Left renal cortex interstitium (tissue), 4 donors: ENCODE measurements at regions not wholly inside any gene's neighbourhood (a gene's known extent, or its start where the extent isn't known, plus 50 kb on each side); places are given as distances from the start of the nearest gene placed in this dataset.

ENCODE experiments used
- DNase-seq, 4 donors: peaks; one replicate each; pipeline ENCODE4 v3.0.0-alpha.2; 2013; ENCODE audit warnings: low read depth in 4 of 4, low spot score in 2 of 4, missing footprints in 1 of 4

DNA sequence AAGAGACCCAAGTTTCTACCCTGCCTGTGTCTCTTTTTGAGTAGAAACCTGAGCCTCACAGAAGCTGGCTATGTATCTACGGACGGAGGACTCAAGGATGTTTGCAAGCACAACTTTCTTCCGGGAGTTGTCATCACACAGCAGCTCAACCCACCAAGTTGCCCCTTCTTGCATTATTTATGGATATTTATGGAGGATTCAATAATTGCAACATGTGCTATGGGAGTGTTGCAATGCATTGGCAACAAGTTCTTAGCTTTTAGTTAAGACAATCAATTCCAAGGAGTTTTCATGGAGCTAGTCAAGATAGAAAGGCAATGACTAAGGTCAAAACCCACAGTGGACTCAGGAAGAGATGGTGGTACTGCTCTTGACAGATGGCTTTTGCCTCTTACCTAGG is 336.9 kb downstream of the ENC1 start:
- DNase-seq, result no peak

DNA sequence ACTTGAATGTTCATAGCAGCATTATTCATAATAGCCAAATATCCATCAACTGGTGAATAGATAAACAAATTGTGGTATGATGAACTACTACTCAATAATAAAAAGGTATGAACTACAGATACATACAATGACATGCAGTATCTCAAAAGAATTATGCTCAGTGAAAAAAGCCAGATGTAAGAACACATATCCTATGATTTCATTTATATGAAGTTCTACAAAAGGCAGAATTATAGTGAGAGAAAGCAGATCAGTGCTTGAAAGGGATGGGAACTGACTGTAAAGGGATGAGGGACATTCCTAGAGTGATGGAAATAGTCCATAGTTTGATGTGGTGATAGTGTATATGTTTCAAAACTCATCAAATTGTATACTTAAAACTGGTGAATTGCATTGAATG is 339.0 kb downstream of the ENC1 start:
- no peak for DNase-seq

DNA sequence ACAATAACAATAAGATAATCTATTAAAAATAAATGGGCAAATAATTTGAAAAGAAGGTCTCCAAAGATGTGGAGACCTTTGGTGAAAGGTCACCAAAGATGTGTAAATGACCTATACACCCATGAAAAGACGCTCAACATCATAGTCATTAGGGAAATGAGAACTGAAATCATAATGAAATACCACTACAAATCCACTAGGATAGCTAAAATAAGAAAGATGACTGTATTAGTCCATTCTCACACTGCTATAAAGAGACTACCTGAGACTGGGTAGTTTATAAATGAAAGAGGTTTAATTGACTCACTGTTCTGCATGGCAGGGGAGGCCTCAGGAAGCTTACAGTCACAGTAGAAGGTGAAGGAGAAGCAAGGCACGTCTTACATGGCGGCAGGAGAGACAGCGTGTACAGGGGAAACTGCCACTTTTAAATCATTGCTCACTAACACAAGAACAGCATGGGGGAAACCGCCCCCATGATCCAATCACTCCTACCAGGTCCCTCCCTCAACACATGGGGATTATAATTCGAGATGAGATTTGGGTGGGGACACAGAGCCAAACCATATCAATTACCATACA is 339.6 kb downstream of the ENC1 start:
- DNase-seq, result no peak

DNA sequence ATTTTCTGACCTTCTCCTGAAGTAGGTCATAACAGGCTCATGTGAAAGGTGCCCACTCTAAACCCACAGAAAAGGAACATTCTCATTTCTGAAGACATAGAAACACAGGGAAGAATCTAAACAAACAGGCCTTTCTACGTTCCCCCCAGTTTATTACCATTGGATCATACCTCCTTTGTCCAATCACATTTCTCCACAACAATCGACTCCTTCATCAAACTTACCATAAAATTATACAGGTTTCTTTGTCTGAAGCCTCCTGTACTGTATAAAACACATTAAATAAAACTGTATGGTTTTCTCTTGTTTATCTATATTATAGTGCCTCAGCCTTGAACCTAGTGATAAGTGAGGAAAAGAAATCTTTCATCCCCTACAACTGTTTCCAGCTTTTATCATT is 340.7 kb downstream of the ENC1 start:
- no peak for DNase-seq

DNA sequence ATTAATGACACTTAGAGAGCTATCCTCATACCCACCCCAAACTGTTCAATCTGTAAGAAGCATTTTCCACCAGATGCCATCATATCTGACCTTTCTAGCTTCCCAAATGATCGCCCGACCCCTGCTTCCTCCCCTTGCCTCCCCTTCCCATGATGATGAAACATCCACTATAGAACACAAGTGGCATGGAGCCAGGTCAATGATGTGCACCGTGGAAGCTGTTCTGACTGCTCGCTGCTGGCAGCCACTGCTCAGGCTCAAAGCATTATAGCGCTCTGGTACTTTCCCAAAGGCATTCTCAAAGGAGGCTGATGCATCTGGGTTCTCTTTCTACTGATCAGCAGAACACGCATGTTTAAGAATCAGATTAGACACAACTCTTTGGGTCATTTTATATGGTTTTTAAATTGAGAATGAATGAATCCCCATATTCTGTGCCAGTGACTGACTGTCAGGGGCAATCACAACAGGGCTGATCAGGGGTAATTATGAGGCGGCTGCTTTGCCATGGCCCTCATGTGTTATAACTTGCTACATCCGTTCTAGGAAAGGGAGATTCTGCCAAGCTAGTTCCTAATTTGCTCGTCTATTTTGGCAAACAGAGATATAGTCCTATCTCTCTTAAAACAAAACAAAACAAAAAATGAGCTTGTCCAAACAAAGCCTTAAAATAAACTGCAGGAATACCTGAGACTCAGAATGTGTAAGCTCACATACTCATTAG is 343.7 kb downstream of the ENC1 start:
- DNase-seq, result no peak

DNA sequence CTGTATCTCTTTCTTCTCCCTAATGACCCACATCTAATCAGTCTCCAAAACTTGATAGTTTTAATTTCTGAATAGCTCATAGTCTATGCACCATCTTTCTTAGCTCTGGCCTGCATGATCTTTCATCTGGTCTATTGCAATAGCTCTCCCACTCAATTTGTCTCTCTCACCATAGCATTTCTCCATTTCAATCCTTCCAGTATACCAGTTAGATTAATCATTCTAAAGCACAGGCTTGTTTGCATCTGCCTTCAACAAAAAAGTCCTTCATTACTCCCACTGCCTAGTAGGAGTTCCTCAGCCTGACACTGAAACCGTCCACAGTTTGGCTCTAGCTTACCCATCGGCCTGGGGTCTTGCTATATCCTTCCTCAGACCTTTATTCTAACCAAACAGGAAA is 344.9 kb downstream of the ENC1 start:
- DNase-seq, result no peak

DNA sequence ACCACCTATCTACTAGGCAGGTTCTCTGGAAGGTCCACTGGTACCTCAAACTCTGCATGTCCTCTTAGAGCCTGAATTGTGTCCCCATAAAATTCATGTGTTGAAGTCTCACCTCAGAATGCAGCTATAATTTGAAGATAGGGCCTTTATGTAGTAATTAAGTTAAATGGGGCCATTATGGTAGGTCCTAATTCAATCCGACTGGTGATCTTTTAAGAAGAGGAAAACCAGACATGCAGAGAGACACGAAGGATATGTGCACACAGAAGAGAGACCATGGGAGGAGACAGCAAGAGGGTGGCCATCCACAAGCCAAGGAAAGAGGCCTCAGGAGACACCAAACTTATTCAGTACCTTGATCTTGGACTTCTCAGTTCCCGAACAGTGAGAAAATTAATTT is 345.4 kb downstream of the ENC1 start:
- DNase-seq, result no peak

DNA sequence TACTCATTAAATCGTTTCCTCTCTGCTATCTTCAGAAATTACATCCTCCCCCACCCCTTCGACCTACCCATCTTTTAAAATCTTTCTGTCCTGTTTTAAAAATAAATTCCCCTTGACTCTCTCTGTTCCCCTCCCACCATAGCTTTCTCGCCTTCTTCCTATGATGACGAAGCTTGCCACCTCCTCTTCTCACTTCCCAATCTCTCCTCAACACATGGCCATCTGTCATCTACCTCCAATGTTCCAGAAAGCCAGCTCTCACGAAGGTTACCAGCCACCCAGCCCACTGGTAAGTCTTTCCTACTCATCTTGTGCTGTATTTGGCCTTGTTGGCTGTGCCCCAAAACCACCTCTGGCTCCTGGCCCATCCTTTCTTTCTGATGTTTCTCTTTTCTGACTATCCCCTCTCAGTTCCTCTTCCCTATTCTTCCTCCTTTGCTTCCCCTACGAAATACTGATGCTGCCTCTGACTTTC is 346.3 kb downstream of the ENC1 start:
- no peak for DNase-seq

DNA sequence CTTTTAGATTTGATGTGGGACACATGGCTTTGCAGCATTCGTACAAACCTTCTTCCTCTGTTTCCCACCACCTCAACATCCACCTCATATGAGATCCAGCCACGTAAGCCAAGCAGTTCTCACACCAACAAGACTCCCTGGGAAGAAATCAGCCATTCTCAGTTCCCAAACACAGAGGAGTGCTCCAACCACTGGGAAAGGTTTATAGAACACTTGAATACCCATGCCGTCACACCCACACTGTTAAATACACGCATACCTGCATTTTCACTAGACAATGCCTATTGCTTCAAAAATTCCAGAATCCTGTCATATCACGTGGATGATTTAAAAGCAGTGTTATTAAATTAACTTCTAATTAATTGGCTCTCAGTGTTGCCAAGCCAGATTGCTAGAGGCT is 347.3 kb downstream of the ENC1 start:
- DNase-seq, result no peak

DNA sequence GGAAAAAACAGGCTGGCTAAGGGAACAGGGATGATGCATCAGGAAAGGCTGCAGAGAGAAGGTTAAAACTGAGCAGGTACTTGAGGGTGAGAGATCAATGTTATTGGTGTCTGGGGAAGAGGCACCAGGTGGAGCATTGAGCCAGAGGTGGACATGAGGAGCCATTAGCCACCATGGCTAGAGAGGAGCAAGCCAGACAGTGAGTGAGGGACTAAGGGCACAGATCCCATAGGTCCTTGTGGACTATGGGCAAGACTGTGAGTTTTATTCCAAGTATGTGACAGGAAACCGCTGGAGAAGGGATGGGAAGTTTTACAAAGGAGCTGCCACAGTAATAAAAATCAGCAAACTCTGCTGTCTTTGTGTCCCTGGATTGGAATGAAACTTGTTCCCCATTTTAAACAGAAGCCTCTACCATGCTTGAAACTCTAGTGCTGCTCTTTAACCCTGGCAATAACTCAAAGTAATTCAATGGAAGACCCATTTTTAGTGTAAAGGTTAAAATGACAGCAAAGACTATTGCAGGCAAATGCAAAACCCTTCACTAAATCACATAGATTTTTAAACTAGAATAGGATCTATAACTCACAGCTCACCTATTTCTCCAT is 349.8 kb downstream of the ENC1 start:
- DNase-seq, result no peak

DNA sequence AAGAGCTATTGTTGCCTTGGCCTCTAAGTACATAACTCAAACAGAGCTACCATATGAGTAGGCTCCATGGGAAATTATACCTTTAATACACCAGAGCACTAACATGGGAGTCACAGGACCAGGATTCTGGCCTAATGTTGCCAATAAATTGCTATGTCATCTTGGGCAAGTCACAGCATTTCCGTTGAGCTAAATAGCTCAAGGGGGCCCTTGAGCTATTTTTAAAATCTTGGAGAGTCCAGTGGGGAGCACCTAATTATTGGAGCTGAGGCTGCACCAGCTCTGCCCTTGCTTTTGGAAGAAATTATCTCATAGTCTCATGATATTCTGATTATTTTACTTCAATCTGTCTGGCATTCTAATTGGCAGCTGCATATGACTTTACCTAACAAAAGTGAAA is 350.8 kb downstream of the ENC1 start:
- DNase-seq, result no peak

DNA sequence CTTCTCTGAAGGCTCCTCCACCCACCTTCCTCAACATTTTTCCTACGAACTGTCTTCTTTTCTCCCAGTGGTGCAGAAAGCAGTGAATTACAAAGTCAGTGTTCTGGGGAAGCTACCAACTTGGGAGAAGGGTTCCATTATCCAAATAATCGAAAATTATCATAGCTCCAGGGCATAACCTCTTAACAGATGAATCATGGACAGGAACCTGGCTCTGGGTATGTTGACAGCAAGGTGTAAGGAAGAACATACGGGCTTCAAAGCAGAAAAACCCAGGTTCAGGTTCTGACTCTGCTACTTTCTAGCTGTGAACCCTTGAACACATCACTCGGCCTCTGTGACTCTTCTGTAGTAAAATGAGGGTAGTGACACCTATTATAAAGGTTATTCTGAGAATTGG is 351.3 kb downstream of the ENC1 start:
- DNase-seq, result no peak

DNA sequence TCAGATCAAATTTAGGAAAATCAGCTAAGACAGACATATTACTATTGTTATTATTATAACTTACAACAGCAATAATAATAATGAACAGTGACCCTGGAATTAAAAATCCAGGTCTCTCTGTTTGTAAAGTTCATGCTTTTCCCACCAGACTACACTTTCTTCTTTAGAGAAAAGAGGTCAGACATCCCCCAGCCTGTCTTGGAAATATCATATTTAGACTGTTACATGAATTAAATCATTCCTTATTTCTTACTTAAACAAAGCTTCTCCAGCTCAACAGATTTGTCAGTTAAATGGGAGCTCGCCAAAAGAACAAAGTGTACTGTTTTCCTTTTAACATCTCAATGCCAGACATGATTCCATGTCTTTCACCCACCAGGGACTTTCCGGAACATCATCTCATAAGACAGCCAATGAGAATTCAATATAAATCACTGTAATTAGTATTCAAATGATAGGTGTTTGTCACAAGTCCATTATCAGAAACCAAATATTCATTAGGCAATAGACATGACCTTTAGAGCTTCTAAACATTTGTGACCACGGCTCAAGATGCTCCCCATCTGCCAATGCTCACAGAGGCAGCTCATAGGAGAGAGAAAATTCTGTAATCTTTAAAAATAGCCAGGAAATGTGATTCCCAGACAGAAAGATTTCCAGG is 351.9 kb downstream of the ENC1 start:
- DNase-seq, result no peak

DNA sequence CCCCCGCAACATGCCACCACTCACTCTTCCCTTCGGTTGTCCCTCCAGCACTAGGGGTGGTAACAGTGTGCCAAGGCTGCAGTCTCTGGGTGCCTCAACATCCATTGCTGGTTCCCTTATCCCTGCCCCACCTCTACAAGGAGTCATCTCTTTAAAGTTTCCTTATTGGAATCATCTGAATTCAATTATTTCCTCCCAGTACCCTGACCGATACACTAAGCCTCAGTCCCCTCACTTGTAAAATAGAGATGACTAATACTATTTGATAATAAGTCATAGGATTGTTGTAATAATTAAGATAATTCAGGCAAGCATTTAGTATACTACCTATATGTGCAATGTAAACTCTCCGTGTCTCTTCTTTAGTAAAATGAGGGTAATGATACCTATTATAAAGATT is 352.5 kb downstream of the ENC1 start:
- DNase-seq, result no peak

DNA sequence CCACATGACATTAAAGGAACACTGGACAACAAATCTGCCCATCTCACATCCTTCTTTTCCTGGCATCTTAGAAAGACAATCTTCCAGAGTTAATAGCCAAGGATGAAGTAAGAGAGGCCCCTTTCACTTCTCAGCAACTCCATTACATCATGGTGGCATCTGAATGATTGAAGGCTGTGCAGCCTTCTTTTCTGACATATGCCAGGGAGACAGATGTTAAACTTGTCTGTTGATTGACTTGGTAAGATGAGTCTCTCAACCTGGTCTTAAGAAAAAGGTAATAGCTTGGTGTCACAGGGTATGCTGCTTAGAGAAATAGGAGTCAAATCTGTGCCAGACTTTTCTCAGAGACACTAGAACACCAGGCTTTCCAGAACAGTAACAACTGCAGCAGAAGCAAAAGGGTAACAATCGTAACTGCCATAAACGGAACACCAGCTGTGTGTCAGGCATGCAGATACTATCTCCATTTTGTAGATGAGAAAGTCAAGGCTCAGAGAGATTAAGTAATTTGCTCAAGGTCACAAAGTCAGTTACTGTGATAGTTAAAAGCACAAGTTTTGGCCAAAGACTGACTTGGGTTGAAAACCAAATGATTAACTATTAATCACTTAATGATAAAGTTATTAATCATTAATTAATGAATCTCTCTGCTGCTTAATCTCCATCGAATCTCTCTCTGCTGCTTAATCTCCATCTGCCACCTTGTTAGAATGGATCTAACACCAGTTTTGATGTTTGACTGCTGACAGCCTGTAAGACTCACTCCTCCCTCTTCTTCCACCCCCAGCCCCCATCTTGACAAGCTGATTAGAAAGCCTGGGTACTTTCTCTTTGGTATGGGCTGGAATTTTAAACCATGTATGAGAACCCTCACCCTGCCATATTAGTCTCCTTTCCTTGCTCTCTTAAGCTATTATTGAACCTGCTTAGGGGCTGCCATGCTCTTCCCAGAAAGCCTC is 353.5 kb downstream of the ENC1 start:
- DNase-seq, result no peak

DNA sequence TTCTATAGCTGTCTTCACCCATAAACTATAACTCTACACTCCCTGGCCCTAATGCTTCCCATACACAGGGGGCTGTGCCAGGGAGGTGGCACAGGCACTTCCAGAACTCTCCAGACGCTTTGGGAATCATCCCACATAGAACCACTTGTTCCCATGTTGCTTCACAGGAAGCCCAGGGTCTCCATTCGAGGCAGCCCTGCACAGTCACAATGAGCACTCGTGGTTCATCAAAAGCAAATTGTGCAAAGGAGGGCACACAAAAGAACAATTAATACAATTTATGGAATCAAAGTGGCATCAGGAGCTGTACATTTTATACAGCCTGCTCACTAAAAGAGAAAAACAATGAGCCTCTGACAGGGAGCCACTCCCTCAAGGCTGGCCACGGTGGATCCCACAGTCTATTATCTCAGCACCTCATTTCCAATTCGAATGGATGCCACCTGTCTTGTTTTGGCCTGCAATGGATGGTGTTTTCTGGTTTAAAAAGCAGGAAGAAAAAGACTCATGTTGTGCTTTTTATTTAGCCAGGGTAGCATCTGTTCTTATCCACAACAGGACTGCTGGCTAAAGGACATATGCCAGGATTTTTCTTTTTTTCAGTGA is 354.8 kb downstream of the ENC1 start:
- DNase-seq, result no peak

DNA sequence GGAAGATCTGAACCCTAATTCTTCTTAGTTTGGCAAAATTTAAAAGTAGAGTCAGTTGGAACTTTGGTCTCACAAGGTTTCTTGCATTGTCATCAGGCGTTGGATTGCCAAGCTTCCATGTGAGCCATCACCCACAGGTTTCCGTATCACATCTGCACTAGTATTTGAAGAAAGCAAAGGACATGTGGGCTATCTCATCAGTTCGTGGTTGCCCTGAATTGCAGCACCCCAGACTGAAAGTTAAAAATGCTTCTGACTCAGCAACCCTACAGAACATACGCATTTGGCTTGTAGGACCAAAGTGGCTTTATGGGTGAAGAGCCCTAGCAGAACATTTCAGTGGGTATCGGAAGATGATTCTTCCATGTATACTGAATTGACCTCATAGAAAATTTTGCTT is 358.0 kb downstream of the ENC1 start:
- no peak for DNase-seq

DNA sequence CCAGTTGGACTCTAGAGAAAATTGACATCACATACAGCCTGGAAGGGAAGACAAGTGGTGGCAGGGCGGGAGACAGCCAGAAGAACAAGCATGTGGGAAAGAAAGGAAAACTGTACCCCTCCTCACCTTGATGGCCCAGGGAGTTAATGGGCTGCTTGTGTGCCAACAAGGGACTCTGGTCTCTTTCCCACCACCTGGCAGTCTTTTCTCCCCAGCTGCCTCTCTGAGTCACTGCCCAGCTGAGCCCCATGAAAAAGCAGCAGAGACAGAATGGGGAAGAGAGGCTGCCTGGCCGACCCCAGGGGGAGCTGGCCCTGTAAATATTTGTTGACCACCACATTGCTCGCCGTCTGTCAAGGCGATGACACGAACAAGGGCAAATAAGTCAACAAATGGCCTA is 359.4 kb downstream of the ENC1 start:
- no peak for DNase-seq

DNA sequence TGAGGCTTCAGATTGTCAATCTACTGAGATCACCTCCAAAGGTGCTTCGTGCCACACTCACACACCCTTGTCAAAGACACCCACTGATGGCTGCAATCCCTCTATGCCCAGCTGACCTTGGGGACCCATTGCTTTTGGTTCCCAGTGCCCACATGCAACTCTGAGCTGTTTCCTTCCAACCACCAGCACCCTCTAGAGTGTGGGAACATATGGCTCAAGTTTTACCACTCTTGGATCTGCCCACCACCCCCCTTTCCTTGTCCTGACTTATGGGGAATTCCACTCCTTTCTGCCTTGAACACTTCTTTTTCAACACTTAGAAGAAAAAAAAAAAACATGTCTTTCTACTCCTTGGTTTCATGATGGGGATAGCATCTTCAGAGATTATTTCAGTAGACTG is 360.2 kb downstream of the ENC1 start:
- DNase-seq, result no peak

DNA sequence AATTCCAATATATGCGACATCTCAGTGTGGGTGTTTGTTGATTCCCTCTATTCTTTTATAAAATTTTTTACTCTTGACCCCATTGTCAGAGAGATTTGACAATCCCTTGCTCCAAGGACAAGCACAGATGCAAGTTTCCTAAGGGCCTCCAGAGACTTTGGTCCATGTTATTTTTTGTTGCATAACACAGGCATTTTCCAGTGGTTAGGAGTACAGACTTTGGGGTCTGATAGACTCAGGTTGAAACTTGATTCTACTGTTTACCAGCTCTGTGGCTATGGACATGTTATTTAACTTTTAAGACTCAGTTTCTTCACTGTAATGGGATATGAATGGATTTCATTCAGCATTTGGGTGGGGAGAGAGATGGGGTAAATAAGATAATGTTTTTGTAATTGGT is 361.3 kb downstream of the ENC1 start:
- no peak for DNase-seq
